ENCODE measurements at regions not wholly inside any gene's neighbourhood (a gene's known extent, or its start where the extent isn't known, plus 50 kb on each side); places are given as distances from the start of the nearest gene placed in this dataset.

GRCh38 chr2:100743741-100744140 lies 76.2 kb upstream of the NPAS2 start:
- no peak for DNase-seq (ENCODE audit: low read depth in 2 of 2)
- TF ChIP-seq CTCF (IDR thresholded peaks at IDR 0.05; ENCODE audit: low read depth, low read length) = no peak
- no peak overlapping the region for H3K4me3 ChIP-seq (replicated peaks in 1 of 2; ENCODE audit: low read depth in 2 of 2, low read length in 2 of 2)

- H3K4me3 ChIP-seq (replicated peaks in 1 of 2; ENCODE audit: low read depth in 2 of 2, low read length in 2 of 2) = no peak overlapping the region
Measured at GRCh38 chr2:100744184-100744583, 75.8 kb upstream of the NPAS2 start.

GRCh38 chr2:100744589-100744988 lies 75.3 kb upstream of the NPAS2 start:
- no peak overlapping the region for H3K4me3 ChIP-seq (replicated peaks in 1 of 2; ENCODE audit: low read depth in 2 of 2, low read length in 2 of 2)
- DNase-seq (ENCODE audit: low read depth in 2 of 2) = peak in 1 of 2 donors; percentile 61
- TF ChIP-seq CTCF (IDR thresholded peaks at IDR 0.05; ENCODE audit: low read depth, low read length) = no peak

More at GRCh38 chr2:100744184-100744583, 75.8 kb upstream of the NPAS2 start:
- no peak for TF ChIP-seq CTCF (IDR thresholded peaks at IDR 0.05; ENCODE audit: low read depth, low read length)
- no peak for DNase-seq (ENCODE audit: low read depth in 2 of 2)

- H3K4me3 ChIP-seq (replicated peaks in 1 of 2; ENCODE audit: low read depth in 2 of 2, low read length in 2 of 2) = no peak overlapping the region
- TF ChIP-seq CTCF (IDR thresholded peaks at IDR 0.05; ENCODE audit: low read depth, low read length) = no peak
- no peak for DNase-seq (ENCODE audit: low read depth in 2 of 2)
Measured at GRCh38 chr2:100745604-100746003, 74.3 kb upstream of the NPAS2 start.

GRCh38 chr2:100747551-100747950 lies 72.4 kb upstream of the NPAS2 start:
- H3K4me3 ChIP-seq (replicated peaks in 1 of 2; ENCODE audit: low read depth in 2 of 2, low read length in 2 of 2) = no peak overlapping the region
- peak; percentile 44 to 50 for DNase-seq (ENCODE audit: low read depth in 2 of 2)
- TF ChIP-seq CTCF (IDR thresholded peaks at IDR 0.05; ENCODE audit: low read depth, low read length) = no peak

- H3K4me3 ChIP-seq (replicated peaks in 1 of 2; ENCODE audit: low read depth in 2 of 2, low read length in 2 of 2) = no peak overlapping the region
Measured at GRCh38 chr2:100747996-100748615, 71.8 kb upstream of the NPAS2 start.

More at GRCh38 chr2:100747996-100748615, 71.8 kb upstream of the NPAS2 start:
- DNase-seq (ENCODE audit: low read depth in 2 of 2) = peak in 1 of 2 donors; percentile 24
- no peak for TF ChIP-seq CTCF (IDR thresholded peaks at IDR 0.05; ENCODE audit: low read depth, low read length)
